ENCODE measurements at regions not wholly inside any gene's neighbourhood (a gene's known extent, or its start where the extent isn't known, plus 50 kb on each side); places are given as distances from the start of the nearest gene placed in this dataset.

GRCh38 chr6:149140137-149140909 is 177.2 kb upstream of the TAB2 start:
- FAIRE-seq = no peak
- no peak for TF ChIP-seq CTCF (optimal IDR thresholded peaks at IDR 0.05 in 1 of 3, IDR thresholded peaks at IDR 0.05 in 1 of 3, conservative IDR thresholded peaks at IDR 0.05 in 1 of 3; ENCODE audit: extremely low read depth in 1 of 3, insufficient read depth in 2 of 3, low read length in 3 of 3)
- TF ChIP-seq EZH2 (IDR thresholded peaks at IDR 0.05; ENCODE audit: low read length) = no peak
- dilution Hi-C loops (cut with MboI; ENCODE audit: extremely low pct_ligation_motif_present, low sequenced_read_pairs) = no loop called here

GRCh38 chr6:149140910-149141290 is 176.6 kb upstream of the TAB2 start:
- Histone ChIP-seq H4K20me1 (ENCODE audit: control insufficient read depth, extremely low read depth, insufficient read depth, low read length) (no peaks in the 10 kb centered on the region), H3K36me3 (ENCODE audit: control insufficient read depth in 2 of 2, extremely low read depth in 1 of 2, insufficient read depth in 2 of 2, low read length in 2 of 2) (no peaks in the 10 kb centered on the region), H3K4me1 (ENCODE audit: control insufficient read depth, extremely low read depth, insufficient read depth, low read length) (no peaks in the 10 kb centered on the region), H3K4me3 (ENCODE audit: control insufficient read depth in 2 of 3, extremely low read depth in 1 of 3, insufficient read depth in 2 of 3, low read depth in 1 of 3, low read length in 3 of 3) (no peak overlapping the region), H3K9ac (ENCODE audit: control insufficient read depth, extremely low read depth, insufficient read depth, low read length) (no peak overlapping the region), H3K4me2 (ENCODE audit: control insufficient read depth, extremely low read depth, insufficient read depth, low read depth, low read length) (no peak overlapping the region), H3K79me2 (ENCODE audit: control insufficient read depth, insufficient read depth, low read length) (no peaks in the 10 kb centered on the region), H3K9me3 (ENCODE audit: control insufficient read depth, low read depth, low read length) (no peaks in the 10 kb centered on the region), H3K27me3 (ENCODE audit: control insufficient read depth, extremely low read depth, insufficient read depth, low read length) (peaks cover 3% of the 10 kb centered on the region), H3K27ac (ENCODE audit: control insufficient read depth, insufficient read depth, low read length) (no peak overlapping the region), H2AFZ (ENCODE audit: control insufficient read depth, low read length) (no peak overlapping the region), H3K9me1 (ENCODE audit: control insufficient read depth, extremely low read depth, insufficient read depth, low read length) (peaks cover 3% of the 10 kb centered on the region)
- dilution Hi-C loops (cut with MboI; ENCODE audit: extremely low pct_ligation_motif_present, low sequenced_read_pairs) = no loop called here
- DNase-seq (ENCODE audit: low read depth, low spot score) (no peak), FAIRE-seq (no peak)
- TF ChIP-seq CTCF (optimal IDR thresholded peaks at IDR 0.05 in 1 of 3, IDR thresholded peaks at IDR 0.05 in 1 of 3, conservative IDR thresholded peaks at IDR 0.05 in 1 of 3; ENCODE audit: extremely low read depth in 1 of 3, insufficient read depth in 2 of 3, low read length in 3 of 3) (no peak), EZH2 (IDR thresholded peaks at IDR 0.05; ENCODE audit: low read length) (no peak)

More at GRCh38 chr6:149140137-149140909, 177.2 kb upstream of the TAB2 start:
- no peak overlapping the region for H3K27ac ChIP-seq (ENCODE audit: control insufficient read depth, insufficient read depth, low read length)
- peaks cover 3% of the 10 kb centered on the region for H3K27me3 ChIP-seq (ENCODE audit: control insufficient read depth, extremely low read depth, insufficient read depth, low read length)
- no peak overlapping the region for H2AFZ ChIP-seq (ENCODE audit: control insufficient read depth, low read length)
- no peaks in the 10 kb centered on the region for H3K79me2 ChIP-seq (ENCODE audit: control insufficient read depth, insufficient read depth, low read length)
- H3K4me3 ChIP-seq (ENCODE audit: control insufficient read depth in 2 of 3, extremely low read depth in 1 of 3, insufficient read depth in 2 of 3, low read depth in 1 of 3, low read length in 3 of 3) = no peak overlapping the region
- no peaks in the 10 kb centered on the region for H3K9me3 ChIP-seq (ENCODE audit: control insufficient read depth, low read depth, low read length)
- H4K20me1 ChIP-seq (ENCODE audit: control insufficient read depth, extremely low read depth, insufficient read depth, low read length) = no peaks in the 10 kb centered on the region
- DNase-seq (ENCODE audit: low read depth, low spot score) = no peak
- peaks cover 3% of the 10 kb centered on the region for H3K9me1 ChIP-seq (ENCODE audit: control insufficient read depth, extremely low read depth, insufficient read depth, low read length)
- H3K36me3 ChIP-seq (ENCODE audit: control insufficient read depth in 2 of 2, extremely low read depth in 1 of 2, insufficient read depth in 2 of 2, low read length in 2 of 2) = no peaks in the 10 kb centered on the region
- no peak overlapping the region for H3K9ac ChIP-seq (ENCODE audit: control insufficient read depth, extremely low read depth, insufficient read depth, low read length)
- H3K4me2 ChIP-seq (ENCODE audit: control insufficient read depth, extremely low read depth, insufficient read depth, low read depth, low read length) = no peak overlapping the region
- H3K4me1 ChIP-seq (ENCODE audit: control insufficient read depth, extremely low read depth, insufficient read depth, low read length) = no peaks in the 10 kb centered on the region

Data from keratinocyte (primary cell).